H9 (cell line): ENCODE measurements at regions not wholly inside any gene's neighbourhood (a gene's known extent, or its start where the extent isn't known, plus 50 kb on each side); places are given as distances from the start of the nearest gene placed in this dataset.

Source experiments
- DNase-seq: peaks from one replicate; pipeline ENCODE4 v3.0.0-alpha.2; 2017
- H2AFZ ChIP-seq: one replicate; pipeline ENCODE4 v1.6.1; 2013; ENCODE audit warnings: mild to moderate bottlenecking, low read length, control low read depth, moderate library complexity
- H2AK5ac ChIP-seq: 2 replicates; pipeline ENCODE4 v1.6.1; 2013; ENCODE audit warnings: low read length, control low read depth, mixed read lengths; ENCODE audit not compliant: insufficient read length
- H2BK120ac ChIP-seq: one replicate; pipeline ENCODE4 v1.6.1; 2013; ENCODE audit warnings: low read depth, mild to moderate bottlenecking, low read length, control low read depth, inconsistent platforms; ENCODE audit not compliant: poor library complexity, severe bottlenecking
- H2BK12ac ChIP-seq: 2 replicates; pipeline ENCODE4 v1.6.1; 2013; ENCODE audit warnings: low read length, control low read depth, mixed read lengths, low read depth; ENCODE audit not compliant: insufficient read length
- H2BK15ac ChIP-seq: 2 replicates; pipeline ENCODE4 v1.6.1; 2013; ENCODE audit warnings: low read depth, low read length, control low read depth
- H2BK20ac ChIP-seq: one replicate; pipeline ENCODE4 v1.6.1; 2013; ENCODE audit warnings: low read depth, mild to moderate bottlenecking, low read length, control low read depth, inconsistent platforms; ENCODE audit not compliant: poor library complexity, severe bottlenecking
- H2BK5ac ChIP-seq: 2 replicates; pipeline ENCODE4 v1.6.1; 2013; ENCODE audit warnings: low read length, control low read depth, mixed read lengths; ENCODE audit not compliant: insufficient read length
- H3K14ac ChIP-seq: 2 replicates; pipeline ENCODE4 v1.6.1; 2013; ENCODE audit warnings: low read length, control low read depth; ENCODE audit not compliant: insufficient read depth
- H3K18ac ChIP-seq: 2 replicates; pipeline ENCODE4 v1.6.1; 2013; ENCODE audit warnings: low read depth, mild to moderate bottlenecking, mixed read lengths, low read length, control low read depth; ENCODE audit not compliant: insufficient read length
- H3K23ac ChIP-seq: 2 replicates; pipeline ENCODE4 v1.6.1; 2013; ENCODE audit warnings: low read length, control low read depth, mixed read lengths, low read depth; ENCODE audit not compliant: insufficient read length
- H3K23me2 ChIP-seq: 2 replicates; pipeline ENCODE4 v1.6.1; 2013; ENCODE audit warnings: low read depth, mild to moderate bottlenecking, mixed read lengths, low read length, control low read depth; ENCODE audit not compliant: insufficient read length, poor library complexity, severe bottlenecking
- H3K27ac ChIP-seq: 2 replicates; pipeline ENCODE4 v1.5.1; 2013; ENCODE audit warnings: low read length, control low read depth, mixed read lengths, low read depth; ENCODE audit not compliant: insufficient read length
- H3K27me3 ChIP-seq: 2 replicates; pipeline ENCODE4 v1.6.1; 2013; ENCODE audit warnings: low read length, control low read depth, inconsistent platforms; ENCODE audit not compliant: insufficient read depth
- H3K4ac ChIP-seq: 2 replicates; pipeline ENCODE4 v1.6.1; 2013; ENCODE audit warnings: low read depth, mild to moderate bottlenecking, control low read depth, inconsistent platforms, low read length, moderate library complexity
- H3K4me1 ChIP-seq: 2 replicates; pipeline ENCODE4 v1.6.1; 2013; ENCODE audit warnings: low read length, control low read depth, inconsistent platforms; ENCODE audit not compliant: insufficient read depth
- H3K4me2 ChIP-seq: 2 replicates; pipeline ENCODE4 v1.6.1; 2013; ENCODE audit warnings: low read length, control low read depth, mixed read lengths; ENCODE audit not compliant: insufficient read length, insufficient read depth
- H3K56ac ChIP-seq: 2 replicates; pipeline ENCODE4 v1.6.1; 2013; ENCODE audit warnings: low read depth, mild to moderate bottlenecking, mixed read lengths, low read length, control low read depth; ENCODE audit not compliant: insufficient read length
- H3K79me1 ChIP-seq: 2 replicates; pipeline ENCODE4 v1.6.1; 2013; ENCODE audit warnings: low read depth, mild to moderate bottlenecking, moderate library complexity, low read length, control low read depth, inconsistent platforms; ENCODE audit not compliant: insufficient read depth, poor library complexity, severe bottlenecking
- H3K79me2 ChIP-seq: 2 replicates; pipeline ENCODE4 v1.6.1; 2013; ENCODE audit warnings: low read length, control low read depth, inconsistent platforms; ENCODE audit not compliant: insufficient read depth
- H3K9ac ChIP-seq: 2 replicates; pipeline ENCODE4 v1.6.1; 2013; ENCODE audit warnings: low read length, control low read depth, mixed read lengths; ENCODE audit not compliant: insufficient read length; ENCODE audit errors: extremely low read depth
- H3K9me3 ChIP-seq: one replicate; pipeline ENCODE4 v1.6.1; 2013; ENCODE audit warnings: low read depth, low read length, inconsistent platforms; ENCODE audit not compliant: control insufficient read depth
- H3T11ph ChIP-seq: one replicate; pipeline ENCODE4 v1.6.1; 2013; ENCODE audit warnings: mild to moderate bottlenecking, low read length, control low read depth, inconsistent platforms
- H4K20me1 ChIP-seq: one replicate; pipeline ENCODE4 v1.6.1; 2013; ENCODE audit not compliant: control insufficient read depth, insufficient read length, insufficient read depth
- H4K5ac ChIP-seq: 2 replicates; pipeline ENCODE4 v1.6.1; 2013; ENCODE audit warnings: low read depth, mild to moderate bottlenecking, mixed read lengths, low read length, control low read depth; ENCODE audit not compliant: insufficient read length
- H4K8ac ChIP-seq: replicated peaks from 2 replicates; pipeline ENCODE4 v1.6.1; 2013; ENCODE audit warnings: low read length, control low read depth, mixed read lengths, low read depth; ENCODE audit not compliant: insufficient read length
- H4K91ac ChIP-seq: 2 replicates; pipeline ENCODE4 v1.6.1; 2013; ENCODE audit warnings: low read depth, mild to moderate bottlenecking, moderate library complexity, mixed read lengths, low read length, control low read depth; ENCODE audit not compliant: insufficient read length
- H3K27ac Mint-ChIP-seq, 3 experiments: 2 replicates in 2 of 3; 3 replicates in 1 of 3; pipeline ENCODE4 v1.8.0; 2020 to 2021; ENCODE audit warnings: mixed read lengths in 3 of 3, mild to moderate bottlenecking in 1 of 3, moderate library complexity in 1 of 3
- H3K27me3 Mint-ChIP-seq: 2 replicates; pipeline ENCODE4 v1.8.0; 2021; ENCODE audit warnings: low read depth, mild to moderate bottlenecking, moderate library complexity, mixed read lengths
- H3K36me3 Mint-ChIP-seq, 3 experiments: 2 replicates in 2 of 3; 3 replicates in 1 of 3; pipeline ENCODE4 v1.8.0; 2020 to 2021; ENCODE audit warnings: low read depth in 3 of 3, mixed read lengths in 3 of 3; ENCODE audit not compliant: insufficient read depth in 1 of 3
- H3K4me1 Mint-ChIP-seq, 2 experiments: 2 replicates each; pipeline ENCODE4 v1.8.0; 2020; ENCODE audit warnings: mixed read lengths in 2 of 2
- H3K4me3 Mint-ChIP-seq, 2 experiments: 2 replicates in 1 of 2; 3 replicates in 1 of 2; pipeline ENCODE4 v1.8.0; 2020 to 2021; ENCODE audit warnings: mild to moderate bottlenecking in 2 of 2, mixed read lengths in 2 of 2, moderate library complexity in 1 of 2
- H3K9me3 Mint-ChIP-seq, 2 experiments: 2 replicates in 1 of 2; 3 replicates in 1 of 2; pipeline ENCODE4 v1.8.0; 2020; ENCODE audit warnings: mild to moderate bottlenecking in 2 of 2, mixed read lengths in 2 of 2, moderate library complexity in 1 of 2
- CTCF ChIP-seq: fragments of 200-600 bp; sonication (generic); conservative IDR thresholded peaks from 3 replicates; pipeline ENCODE4 v1.8.0; 2021; ENCODE audit warnings: antibody characterized with exemption, mild to moderate bottlenecking
- WGBS: extraction: QIAGEN DNeasy Blood & Tissue Kit; methylation state at CpG from one replicate; pipeline ENCODE4 v1.1.7; 2013; ENCODE audit warnings: missing lambda C conversion rate, low lambda C conversion rate, mixed read lengths; ENCODE audit not compliant: insufficient read length; ENCODE audit errors: extremely low coverage; 5-methylcytosine and 5-hydroxymethylcytosine counted together

- Mint-ChIP-seq H3K27ac (no peak overlapping the region), H3K4me1 (peaks cover 0 to 3% of the 10 kb centered on the region in 2 experiments; a peak in 1 of 4 replicates), H3K4me3 (no peak overlapping the region), H3K36me3 (peaks cover 0 to 3% (median 0%) of the 10 kb centered on the region in 3 experiments; a peak in 1 of 7 replicates), H3K27me3 (no peaks in the 10 kb centered on the region; the same call in 1 of the 2 replicates), H3K9me3 (no peaks in the 10 kb centered on the region; a peak in 1 of 5 replicates)
- DNase-seq: no peak
- Histone ChIP-seq H3K18ac (no peak overlapping the region), H2BK20ac (no peak overlapping the region), H3K79me1 (no peaks in the 10 kb centered on the region), H4K91ac (no peak overlapping the region), H3K27ac (no peak overlapping the region), H2BK120ac (no peak overlapping the region), H3K9me3 (no peaks in the 10 kb centered on the region), H2BK15ac (no peak overlapping the region), H3K9ac (no peak overlapping the region), H3K23me2 (no peaks in the 10 kb centered on the region), H2BK12ac (no peak overlapping the region), H3K27me3 (no peaks in the 10 kb centered on the region), H3T11ph (no peak overlapping the region), H3K23ac (no peak overlapping the region), H3K4me1 (no peaks in the 10 kb centered on the region), H2AFZ (no peak overlapping the region), H3K79me2 (no peaks in the 10 kb centered on the region), H3K4me2 (no peak overlapping the region), H2AK5ac (no peak overlapping the region), H3K4ac (no peak overlapping the region), H4K8ac (no peak overlapping the region), H3K14ac (no peak overlapping the region), H3K56ac (no peak overlapping the region), H2BK5ac (no peak overlapping the region), H4K5ac (no peak overlapping the region), H4K20me1 (no peaks in the 10 kb centered on the region)
- no CpG with 5 or more reads among the region's 5 CpGs for WGBS
- no peak for TF ChIP-seq CTCF
Observed at GRCh38 chr13:42487221-42487620, 86.7 kb upstream of the TNFSF11 start.
